GM18867 (cell line): ENCODE measurements at regions not wholly inside any gene's neighbourhood (a gene's known extent, or its start where the extent isn't known, plus 50 kb on each side); places are given as distances from the start of the nearest gene placed in this dataset.
"Not testable (repeated sequence)": the region's sequence is repeated elsewhere in the genome, so short reads cannot be mapped to it uniquely, and the experiment has no call there.

Experiments
- ATAC-seq: cut with Tn5 transposase; IDR thresholded peaks from one replicate; pipeline ENCODE4 v1.9.1; 2021; ENCODE audit warnings: mild to moderate bottlenecking, moderate library complexity; ENCODE audit not compliant: unreplicated experiment

GRCh38 chr6:167748458-167749379 lies 78.0 kb upstream of the AFDN start:
- ATAC-seq = no peak

GRCh38 chr6:167750956-167751358 lies 75.8 kb upstream of the AFDN start:
- no peak for ATAC-seq

GRCh38 chr6:167751579-167752115 lies 75.1 kb upstream of the AFDN start:
- ATAC-seq = no peak

GRCh38 chr6:167753281-167753680 lies 73.4 kb upstream of the AFDN start:
- ATAC-seq = not testable (repeated sequence)

- ATAC-seq = no peak
Observed at GRCh38 chr6:167754691-167755090, 72.0 kb upstream of the AFDN start.

- ATAC-seq = no peak
Observed at GRCh38 chr6:167755461-167755860, 71.2 kb upstream of the AFDN start.

- no peak for ATAC-seq
Observed at GRCh38 chr6:167756597-167756996, 70.1 kb upstream of the AFDN start.

GRCh38 chr6:167757249-167757648 lies 69.5 kb upstream of the AFDN start:
- no peak for ATAC-seq

- no peak for ATAC-seq
Observed at GRCh38 chr6:167757821-167758220, 68.9 kb upstream of the AFDN start.

- ATAC-seq = no peak
Observed at GRCh38 chr6:167758309-167759023, 68.2 kb upstream of the AFDN start.

- ATAC-seq = no peak
Observed at GRCh38 chr6:167759206-167759605, 67.5 kb upstream of the AFDN start.

- ATAC-seq = no peak
Observed at GRCh38 chr6:167759912-167760311, 66.8 kb upstream of the AFDN start.

- no peak for ATAC-seq
Observed at GRCh38 chr6:167760979-167761793, 65.5 kb upstream of the AFDN start.

GRCh38 chr6:167761794-167762258 lies 64.9 kb upstream of the AFDN start:
- no peak for ATAC-seq

GRCh38 chr6:167762259-167762962 lies 64.3 kb upstream of the AFDN start:
- ATAC-seq = no peak

GRCh38 chr6:167763056-167763944 lies 63.4 kb upstream of the AFDN start:
- no peak for ATAC-seq

- ATAC-seq = no peak
Observed at GRCh38 chr6:167764215-167764614, 62.5 kb upstream of the AFDN start.

GRCh38 chr6:167764713-167765479 lies 61.8 kb upstream of the AFDN start:
- ATAC-seq = no peak
